ENCODE measurements at regions not wholly inside any gene's neighbourhood (a gene's known extent, or its start where the extent isn't known, plus 50 kb on each side); places are given as distances from the start of the nearest gene placed in this dataset.

GRCh38 chr16:73265124-73265837, 217.4 kb upstream of the ZFHX3 start:
- TF ChIP-seq CTCF (IDR thresholded peaks at IDR 0.05; ENCODE audit: low read depth, low read length, poor library complexity, severe bottlenecking) = no peak
- TF ChIP-seq EZH2phosphoT487 (IDR thresholded peaks at IDR 0.05; ENCODE audit: borderline replicate concordance, low read length) = no peak

All from DOHH2 (cell line).